22Rv1 (cell line): ENCODE measurements at regions not wholly inside any gene's neighbourhood (a gene's known extent, or its start where the extent isn't known, plus 50 kb on each side); places are given as distances from the start of the nearest gene placed in this dataset.

Experiments used
- CTCF ChIP-seq: fragments of 450-650 bp; IDR thresholded peaks from 2 replicates; pipeline ENCODE4 v1.5.1; 2017; ENCODE audit warnings: mild to moderate bottlenecking
- ZFX ChIP-seq: fragments of 450-650 bp; IDR thresholded peaks from 2 replicates; pipeline ENCODE4 v1.6.1; 2017; ENCODE audit warnings: antibody characterized with exemption, borderline replicate concordance

GRCh38 chr6:105594821-105595220, 191.9 kb upstream of the PREP start:
- TF ChIP-seq CTCF (no peak), ZFX (no peak)
